ENCODE measurements at regions not wholly inside any gene's neighbourhood (a gene's known extent, or its start where the extent isn't known, plus 50 kb on each side); places are given as distances from the start of the nearest gene placed in this dataset.
"Not testable (repeated sequence)": the region's sequence is repeated elsewhere in the genome, so short reads cannot be mapped to it uniquely, and the experiment has no call there.

DNA sequence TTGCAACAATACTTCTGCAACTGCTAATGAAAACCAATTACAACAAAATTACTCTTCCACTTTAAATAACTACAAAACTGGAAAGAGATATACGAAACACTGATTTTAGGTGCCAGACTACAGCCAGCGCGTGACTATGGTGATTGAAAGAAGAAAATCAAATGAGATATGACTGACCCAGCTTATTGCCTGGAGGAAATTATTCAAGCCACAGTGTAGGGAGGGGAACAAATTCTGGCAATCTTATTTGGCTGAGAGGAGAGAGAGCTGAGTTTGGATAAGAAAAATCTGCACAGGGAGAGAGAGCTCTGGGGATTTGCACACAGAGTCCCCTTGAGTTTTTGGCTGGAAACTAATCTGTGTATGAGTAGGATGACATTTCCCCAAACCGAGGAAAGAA, 470.3 kb upstream of the FRG2C start:
- BruUV-seq (replicated peaks) = no TSS peak
- POLR2A ChIA-PET (ENCODE audit: unreplicated experiment) = no interaction called here
- dilution Hi-C loops (cut with HindIII; ENCODE audit: low sequenced_read_pairs, unreplicated experiment) = no loop called here

DNA sequence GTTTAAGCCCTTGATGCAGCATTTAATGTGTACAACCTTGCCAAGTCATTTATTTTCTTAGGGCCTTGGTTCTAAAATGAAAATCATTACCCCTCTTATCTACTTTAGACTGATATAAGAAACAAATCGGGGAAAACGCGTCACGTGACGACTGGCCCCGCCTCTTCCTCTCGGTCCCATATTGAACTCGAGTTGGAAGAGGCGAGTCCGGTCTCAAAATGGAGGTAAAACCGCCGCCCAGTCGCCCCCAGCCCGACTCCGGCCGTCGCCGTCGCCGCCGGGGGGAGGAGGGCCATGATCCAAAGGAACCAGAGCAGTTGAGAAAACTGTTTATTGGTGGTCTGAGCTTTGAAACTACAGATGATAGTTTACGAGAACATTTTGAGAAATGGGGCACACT, 449.8 kb upstream of the FRG2C start:
- H3K4me1 ChIP-seq (ENCODE audit: control insufficient read depth, insufficient read depth, low read length); in situ Hi-C loops (cut with MboI; ENCODE audit: low sequenced_read_pairs); H3K4me2 ChIP-seq (ENCODE audit: low read depth, low read length); H3K27me3 ChIP-seq (ENCODE audit: control insufficient read depth, insufficient read depth, low read length); BruUV-seq (replicated peaks); H3K4me3 ChIP-seq (ENCODE audit: insufficient read depth, low read depth, low read length); H2BK20ac ChIP-seq (ENCODE audit: low read depth, low read length); intact Hi-C loops (cut with micrococcal nuclease); H4K5ac ChIP-seq (ENCODE audit: low read depth, low read length); H2BK15ac ChIP-seq (ENCODE audit: low read depth, low read length); H3K27ac ChIP-seq (ENCODE audit: insufficient read depth, low read length); H2AFZ ChIP-seq (replicated peaks; ENCODE audit: low read length, poor library complexity); H3K14ac ChIP-seq (replicated peaks; ENCODE audit: low read depth, low read length); H2BK5ac ChIP-seq (ENCODE audit: low read depth, low read length, poor library complexity, severe bottlenecking); CTCF ChIA-PET; H3K79me1 ChIP-seq (ENCODE audit: low read depth in 1 of 2, low read length in 2 of 2); H3K9me3 ChIP-seq (ENCODE audit: control insufficient read depth, insufficient read depth, low read length); H2BK120ac ChIP-seq (ENCODE audit: low read depth, low read length); H3K9me1 ChIP-seq (ENCODE audit: insufficient read depth, low read length); H4K91ac ChIP-seq (ENCODE audit: insufficient read depth, low read depth, low read length); H3K23ac ChIP-seq (ENCODE audit: low read depth, low read length); H3K18ac ChIP-seq (ENCODE audit: low read depth, low read length); H3K4ac ChIP-seq (ENCODE audit: low read depth, low read length); H2AK5ac ChIP-seq (ENCODE audit: low read depth, low read length); POLR2A ChIA-PET (ENCODE audit: unreplicated experiment); H3K56ac ChIP-seq (ENCODE audit: extremely low read depth, insufficient read depth, low read length); H2AK9ac ChIP-seq (replicated peaks; ENCODE audit: low read depth, low read length, poor library complexity); H3K9ac ChIP-seq (ENCODE audit: low read depth, low read length); H3K36me3 ChIP-seq (ENCODE audit: control insufficient read depth, insufficient read depth, low read length); ATAC-seq (ENCODE audit: low read depth); dilution Hi-C loops (cut with HindIII; ENCODE audit: low sequenced_read_pairs, unreplicated experiment); DNase-seq; H4K20me1 ChIP-seq (ENCODE audit: insufficient read depth, low read length); H4K8ac ChIP-seq (ENCODE audit: low read depth in 2 of 2, low read length in 2 of 2): not testable (repeated sequence)
- WGBS, 2 experiments (ENCODE audit: extremely low coverage in 2 of 2, insufficient read length in 1 of 2) = no CpG with 5 or more reads among the region's 22 CpGs

More for the DNA sequence above, 470.3 kb upstream of the FRG2C start:
- no peak overlapping the region for H2AFZ ChIP-seq (replicated peaks; ENCODE audit: low read length, poor library complexity)
- H2BK15ac ChIP-seq (ENCODE audit: low read depth, low read length) = no peak overlapping the region
- in situ Hi-C loops (cut with MboI; ENCODE audit: low sequenced_read_pairs) = no loop called here
- H3K56ac ChIP-seq (ENCODE audit: extremely low read depth, insufficient read depth, low read length) = no peak overlapping the region
- no peak overlapping the region for H2BK20ac ChIP-seq (ENCODE audit: low read depth, low read length)
- ATAC-seq (ENCODE audit: low read depth) = no peak
- H3K4ac ChIP-seq (ENCODE audit: low read depth, low read length) = no peak overlapping the region
- no peak overlapping the region for H3K27ac ChIP-seq (ENCODE audit: insufficient read depth, low read length)
- H3K79me1 ChIP-seq (ENCODE audit: low read depth in 1 of 2, low read length in 2 of 2) = no peaks in the 10 kb centered on the region
- H2BK5ac ChIP-seq (ENCODE audit: low read depth, low read length, poor library complexity, severe bottlenecking) = no peak overlapping the region
- no peak overlapping the region for H2AK9ac ChIP-seq (replicated peaks; ENCODE audit: low read depth, low read length, poor library complexity)
- H2BK120ac ChIP-seq (ENCODE audit: low read depth, low read length) = no peak overlapping the region
- WGBS, 2 experiments (ENCODE audit: extremely low coverage in 2 of 2, insufficient read length in 1 of 2) = no CpG with 5 or more reads among the region's 4 CpGs
- no peaks in the 10 kb centered on the region for H3K9me1 ChIP-seq (ENCODE audit: insufficient read depth, low read length)
- no peak for TF ChIP-seq RAD21 (IDR thresholded peaks at IDR 0.05; ENCODE audit: low read length)
- no peak for TF ChIP-seq BHLHE40 (IDR thresholded peaks at IDR 0.05; ENCODE audit: low read depth, low read length)
- TF ChIP-seq, protein P1, sequence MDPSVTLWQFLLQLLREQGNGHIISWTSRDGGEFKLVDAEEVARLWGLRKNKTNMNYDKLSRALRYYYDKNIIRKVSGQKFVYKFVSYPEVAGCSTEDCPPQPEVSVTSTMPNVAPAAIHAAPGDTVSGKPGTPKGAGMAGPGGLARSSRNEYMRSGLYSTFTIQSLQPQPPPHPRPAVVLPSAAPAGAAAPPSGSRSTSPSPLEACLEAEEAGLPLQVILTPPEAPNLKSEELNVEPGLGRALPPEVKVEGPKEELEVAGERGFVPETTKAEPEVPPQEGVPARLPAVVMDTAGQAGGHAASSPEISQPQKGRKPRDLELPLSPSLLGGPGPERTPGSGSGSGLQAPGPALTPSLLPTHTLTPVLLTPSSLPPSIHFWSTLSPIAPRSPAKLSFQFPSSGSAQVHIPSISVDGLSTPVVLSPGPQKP (IDR thresholded peaks at IDR 0.05; ENCODE audit: borderline replicate concordance, low read depth, low read length) = no peak
- no peaks in the 10 kb centered on the region for H3K9me3 ChIP-seq (ENCODE audit: control insufficient read depth, insufficient read depth, low read length)
- intact Hi-C loops (cut with micrococcal nuclease) = loop anchor here (2.0 to 5.0 kb wide), 2 partner anchors 229 to 449 kb away; no protein-coding TSS in a partner anchor
- H3K36me3 ChIP-seq (ENCODE audit: control insufficient read depth, insufficient read depth, low read length) = no peaks in the 10 kb centered on the region
- no peak overlapping the region for H3K18ac ChIP-seq (ENCODE audit: low read depth, low read length)
- DNase-seq = no peak
- H4K91ac ChIP-seq (ENCODE audit: insufficient read depth, low read depth, low read length) = no peak overlapping the region
- H3K4me3 ChIP-seq (ENCODE audit: insufficient read depth, low read depth, low read length) = no peak overlapping the region
- H3K4me2 ChIP-seq (ENCODE audit: low read depth, low read length) = no peak overlapping the region
- H3K27me3 ChIP-seq (ENCODE audit: control insufficient read depth, insufficient read depth, low read length) = no peaks in the 10 kb centered on the region
- no peak overlapping the region for H3K23ac ChIP-seq (ENCODE audit: low read depth, low read length)
- CTCF ChIA-PET = interaction anchor here (0.7 kb wide), 1 partner anchor 151 kb away, joined by 3 read pairs; no protein-coding TSS in a partner anchor
- H3K14ac ChIP-seq (replicated peaks; ENCODE audit: low read depth, low read length) = no peak overlapping the region
- no peak overlapping the region for H2AK5ac ChIP-seq (ENCODE audit: low read depth, low read length)
- H4K20me1 ChIP-seq (ENCODE audit: insufficient read depth, low read length) = no peaks in the 10 kb centered on the region
- no peak overlapping the region for H3K9ac ChIP-seq (ENCODE audit: low read depth, low read length)
- no peak overlapping the region for H4K5ac ChIP-seq (ENCODE audit: low read depth, low read length)
- no peak overlapping the region for H4K8ac ChIP-seq (ENCODE audit: low read depth in 2 of 2, low read length in 2 of 2)
- no peaks in the 10 kb centered on the region for H3K4me1 ChIP-seq (ENCODE audit: control insufficient read depth, insufficient read depth, low read length)

All from IMR-90 (cell line).